Loucy (cell line): ENCODE measurements at regions not wholly inside any gene's neighbourhood (a gene's known extent, or its start where the extent isn't known, plus 50 kb on each side); places are given as distances from the start of the nearest gene placed in this dataset.

Source experiments
- CTCF ChIP-seq: fragments of 200-600 bp; sonication (generic); conservative IDR thresholded peaks from 2 replicates; pipeline ENCODE4 v1.5.1; 2014; ENCODE audit warnings: mild to moderate bottlenecking, antibody characterized with exemption, low read length
- EZH2phosphoT487 ChIP-seq: fragments of 200-600 bp; IDR thresholded peaks from 2 replicates; pipeline ENCODE4 v1.6.1; 2018; ENCODE audit warnings: antibody characterized with exemption, mild to moderate bottlenecking, moderate library complexity, borderline replicate concordance

- TF ChIP-seq CTCF: no peak
- no peak for TF ChIP-seq EZH2phosphoT487
These were observed 50.7 kb upstream of the ADORA2B start for GRCh38 chr17:15894258-15894657.
